GM18507 (cell line): ENCODE measurements at regions not wholly inside any gene's neighbourhood (a gene's known extent, or its start where the extent isn't known, plus 50 kb on each side); places are given as distances from the start of the nearest gene placed in this dataset.
"Not testable (repeated sequence)": the region's sequence is repeated elsewhere in the genome, so short reads cannot be mapped to it uniquely, and the experiment has no call there.

Experiments
- DNase-seq: peaks from one replicate; pipeline ENCODE4 v3.0.0; 2011; ENCODE audit warnings: low read depth; ENCODE audit not compliant: insufficient read length; ENCODE audit errors: extremely low spot score
- FAIRE-seq: peaks from 2 replicates; lab custom pipeline; 2011; peaks lifted over from hg19 to GRCh38; lab: Jason Lieb, UNC

DNA sequence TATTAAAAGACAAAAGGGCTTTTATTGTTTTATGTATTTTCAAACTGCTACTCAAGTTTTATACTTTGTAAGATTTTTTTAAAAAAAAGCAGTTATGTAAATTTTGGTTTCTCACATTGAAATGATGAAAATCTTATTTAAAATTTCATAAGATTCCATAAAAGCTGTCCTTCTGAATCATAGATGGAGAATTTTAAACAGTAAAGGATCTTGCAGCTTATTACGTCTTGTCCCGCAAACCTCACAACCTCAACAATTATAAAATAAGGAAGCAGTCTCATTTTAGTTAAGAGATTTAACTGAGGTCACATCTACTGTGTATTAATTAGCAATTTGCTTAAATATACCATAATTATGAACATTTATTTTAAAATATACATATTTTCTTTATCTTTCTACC, 581.0 kb upstream of the SPRY2 start:
- DNase-seq (no peak), FAIRE-seq (no peak)

DNA sequence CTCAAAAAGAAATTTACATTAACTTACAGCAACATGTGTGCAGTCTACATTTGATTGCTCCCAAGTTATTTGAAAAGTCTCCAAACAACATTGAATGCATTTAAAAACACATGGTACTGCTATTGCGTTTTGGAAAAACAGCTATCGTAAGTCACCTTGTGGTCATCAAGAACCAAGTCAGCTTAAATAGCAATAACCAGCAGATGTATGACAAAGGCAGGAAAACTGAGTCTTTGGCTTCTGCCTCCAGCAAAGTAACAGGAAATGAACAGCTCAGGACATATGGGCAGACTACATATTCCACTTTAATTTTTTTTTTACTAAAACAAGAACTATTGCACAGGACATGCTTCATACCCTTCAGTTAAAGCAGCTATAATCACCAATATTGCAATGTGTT, 580.6 kb upstream of the SPRY2 start:
- FAIRE-seq = no peak
- no peak for DNase-seq

DNA sequence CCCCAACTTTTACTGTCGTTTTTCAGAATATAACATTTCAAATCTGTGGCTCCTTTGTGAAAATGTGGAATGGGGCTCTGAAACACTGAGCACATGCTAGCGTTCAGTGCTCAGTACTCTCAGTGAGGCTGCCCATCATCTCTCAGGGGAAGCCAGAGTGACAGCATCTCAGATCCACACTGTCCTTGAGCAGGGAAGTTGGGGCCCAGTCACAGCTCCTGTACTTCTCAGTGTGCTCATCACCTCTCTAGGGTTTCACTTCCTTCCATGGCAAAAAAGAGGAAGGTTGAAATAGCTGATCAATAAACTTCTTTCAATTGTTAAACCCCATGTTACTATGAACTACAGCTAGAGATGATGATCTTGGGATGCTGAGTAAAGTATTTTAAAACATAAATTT, 565.9 kb upstream of the SPRY2 start:
- no peak for FAIRE-seq
- no peak for DNase-seq

DNA sequence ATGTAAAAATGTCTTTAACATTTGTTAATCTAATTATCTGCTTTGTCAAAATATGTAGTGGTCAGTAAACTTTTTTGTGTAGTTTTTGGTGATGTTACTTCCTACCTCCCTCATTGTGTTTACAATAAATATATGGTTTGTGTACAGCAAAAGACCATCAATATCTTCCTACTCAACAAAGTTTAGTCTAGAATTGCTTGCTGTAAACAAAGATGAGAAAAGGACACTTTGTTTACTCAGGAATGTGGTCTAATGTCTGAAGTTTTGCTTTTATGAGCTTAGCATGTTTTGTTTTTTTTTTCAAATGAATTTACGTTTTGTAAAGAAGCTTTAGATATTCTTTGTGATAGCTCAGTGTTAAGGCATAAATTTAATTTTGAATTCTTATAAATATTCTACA, 563.5 kb upstream of the SPRY2 start:
- FAIRE-seq (no peak), DNase-seq (no peak)

DNA sequence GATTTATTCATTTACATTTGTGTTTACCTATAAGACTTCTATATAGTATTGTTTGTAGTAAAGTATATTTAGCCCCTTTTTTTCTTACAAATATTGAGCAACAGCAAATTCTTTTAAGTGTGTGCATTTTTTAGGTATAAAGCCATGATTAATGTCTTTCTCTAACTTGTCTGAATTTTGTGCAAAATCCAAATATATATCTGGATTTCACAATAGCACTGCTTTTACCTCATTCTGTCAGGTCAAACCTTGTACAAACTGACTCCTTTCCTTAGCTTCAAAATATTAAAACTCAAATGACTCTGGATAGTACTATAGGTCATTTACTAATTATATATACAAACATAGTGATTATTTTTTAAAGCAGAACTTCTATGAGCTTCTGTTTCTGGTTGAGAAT, 563.0 kb upstream of the SPRY2 start:
- no peak for DNase-seq
- FAIRE-seq = no peak

DNA sequence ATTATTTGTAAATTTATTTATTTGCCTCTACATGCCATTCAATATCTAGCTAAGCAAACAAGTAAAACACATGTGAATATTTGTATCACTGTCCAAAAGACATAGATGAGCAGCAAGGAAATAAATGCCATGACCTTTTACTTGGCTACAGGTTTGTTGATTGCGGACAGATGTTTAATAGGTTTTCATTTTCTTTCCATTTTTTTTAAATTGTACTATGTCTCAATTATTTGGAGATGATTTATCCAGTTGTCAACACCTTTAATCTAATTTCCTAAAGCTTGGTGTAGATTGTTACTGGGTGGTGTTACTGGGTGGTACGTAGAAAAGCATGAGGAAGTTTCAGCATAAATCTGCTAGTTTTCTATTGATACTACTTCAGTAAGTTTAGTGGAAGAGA, 560.6 kb upstream of the SPRY2 start:
- no peak for DNase-seq
- FAIRE-seq = no peak

DNA sequence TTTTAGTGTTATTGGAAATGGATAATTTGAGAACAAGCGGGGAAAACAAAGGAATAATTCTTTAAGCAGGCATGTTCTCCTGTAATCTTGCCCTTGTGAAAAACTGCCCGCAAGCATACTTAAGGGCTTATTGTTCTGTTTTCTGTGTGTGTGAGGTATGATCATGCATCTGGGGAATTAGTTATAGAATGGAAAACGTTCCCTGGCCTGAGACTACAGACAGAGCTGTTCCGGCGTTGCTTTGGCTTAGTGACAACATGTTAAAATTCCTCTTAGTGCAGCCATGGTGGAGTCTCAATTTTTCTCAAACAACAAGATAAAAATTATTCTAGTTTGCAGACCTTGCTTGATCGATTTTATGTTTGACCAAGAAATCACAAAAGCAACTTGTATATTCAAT, 560.2 kb upstream of the SPRY2 start:
- DNase-seq (no peak), FAIRE-seq (no peak)

DNA sequence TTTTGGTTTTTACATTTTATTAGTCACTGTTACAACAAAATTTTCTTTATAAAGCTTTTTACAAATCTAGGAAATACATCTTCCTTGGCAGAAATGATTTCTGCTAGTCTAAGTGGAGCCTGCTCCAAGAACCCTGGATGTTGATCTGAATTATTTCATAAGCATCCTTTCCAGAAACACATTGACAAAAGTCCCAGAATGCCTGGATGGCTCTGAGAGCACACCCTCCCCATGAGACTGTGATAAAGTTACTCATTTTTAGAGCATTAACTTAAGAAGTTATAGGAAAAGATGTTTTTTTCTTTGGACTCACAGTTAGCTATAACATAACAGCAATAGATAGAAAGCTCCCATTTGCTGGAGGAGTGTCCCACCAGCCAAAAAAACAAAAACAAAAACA, 559.6 kb upstream of the SPRY2 start:
- no peak for FAIRE-seq
- no peak for DNase-seq

DNA sequence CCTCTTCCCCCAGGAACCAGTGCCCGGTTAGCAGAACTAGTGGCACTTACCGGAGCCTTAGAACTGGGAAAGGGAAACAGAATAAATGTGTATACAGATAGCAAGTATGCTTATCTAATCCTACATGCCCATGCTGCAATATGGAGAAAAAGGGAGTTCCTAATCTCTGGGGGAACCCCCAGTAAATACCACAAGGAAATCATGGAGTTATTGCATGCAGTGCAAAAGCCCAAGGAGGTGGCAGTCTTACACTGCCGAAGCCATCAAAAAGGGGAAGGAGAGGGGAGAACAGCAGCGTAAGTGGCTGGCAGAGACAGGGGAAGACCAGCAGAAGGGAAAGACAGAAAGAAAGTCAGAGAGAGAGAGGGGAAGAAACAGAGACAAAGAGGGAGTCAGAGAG, 556.7 kb upstream of the SPRY2 start:
- DNase-seq, FAIRE-seq: not testable (repeated sequence)

DNA sequence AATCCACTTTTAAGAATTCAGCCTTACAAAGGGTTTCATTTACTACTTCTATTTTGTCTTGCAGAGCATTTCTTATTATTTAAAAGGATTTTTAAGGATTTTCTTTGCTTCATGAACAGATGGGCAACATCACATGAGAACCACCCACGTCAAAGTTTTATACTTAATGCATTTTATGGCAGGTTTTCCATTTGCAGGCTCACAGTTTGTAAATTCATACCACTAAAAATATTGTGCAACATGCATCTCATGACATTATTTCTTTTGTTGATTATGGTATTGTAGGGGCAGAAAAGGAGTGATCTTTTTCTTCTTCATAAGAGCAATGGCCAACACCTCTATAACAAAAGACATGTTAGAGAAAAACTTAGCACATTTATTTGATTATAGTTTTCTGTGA, 554.0 kb upstream of the SPRY2 start:
- FAIRE-seq (no peak), DNase-seq (no peak)

DNA sequence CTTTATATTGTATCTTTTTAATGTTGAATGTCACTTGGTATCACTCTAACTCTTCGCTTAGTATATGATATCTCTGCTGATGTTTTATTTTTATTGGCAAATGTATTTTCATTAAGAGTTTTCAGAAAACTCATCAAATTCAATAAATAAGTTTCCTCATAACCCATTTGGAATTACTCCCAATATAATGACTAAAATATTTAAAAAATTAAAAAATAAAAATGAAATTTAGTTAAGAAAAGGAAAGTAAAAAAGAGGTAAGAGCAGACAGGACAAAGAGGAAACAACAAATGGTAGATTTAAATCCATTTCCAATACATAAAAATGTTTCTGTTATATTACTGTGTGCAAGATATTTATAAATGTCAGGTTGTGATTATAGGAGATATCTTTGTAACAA, 548.9 kb upstream of the SPRY2 start:
- DNase-seq = no peak
- no peak for FAIRE-seq

DNA sequence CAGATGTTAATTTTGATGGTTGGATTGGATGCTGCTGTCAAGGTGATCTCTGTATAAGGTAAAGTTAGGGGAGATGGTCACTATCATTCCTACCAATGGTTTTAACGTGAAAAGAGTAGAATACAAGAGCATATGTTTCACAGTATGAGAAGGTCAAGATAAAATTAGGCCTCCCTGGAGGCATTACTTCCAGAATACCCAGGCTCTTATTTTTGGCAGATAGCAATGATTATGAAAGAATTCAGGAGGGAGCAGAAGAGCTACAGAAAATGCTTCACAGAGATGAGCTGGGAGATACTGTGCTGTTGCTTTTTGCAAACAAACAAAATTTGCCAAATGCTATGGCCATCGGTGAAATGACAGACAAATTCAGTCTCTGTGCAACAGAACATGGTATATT, 547.5 kb upstream of the SPRY2 start:
- FAIRE-seq (no peak), DNase-seq (no peak)

DNA sequence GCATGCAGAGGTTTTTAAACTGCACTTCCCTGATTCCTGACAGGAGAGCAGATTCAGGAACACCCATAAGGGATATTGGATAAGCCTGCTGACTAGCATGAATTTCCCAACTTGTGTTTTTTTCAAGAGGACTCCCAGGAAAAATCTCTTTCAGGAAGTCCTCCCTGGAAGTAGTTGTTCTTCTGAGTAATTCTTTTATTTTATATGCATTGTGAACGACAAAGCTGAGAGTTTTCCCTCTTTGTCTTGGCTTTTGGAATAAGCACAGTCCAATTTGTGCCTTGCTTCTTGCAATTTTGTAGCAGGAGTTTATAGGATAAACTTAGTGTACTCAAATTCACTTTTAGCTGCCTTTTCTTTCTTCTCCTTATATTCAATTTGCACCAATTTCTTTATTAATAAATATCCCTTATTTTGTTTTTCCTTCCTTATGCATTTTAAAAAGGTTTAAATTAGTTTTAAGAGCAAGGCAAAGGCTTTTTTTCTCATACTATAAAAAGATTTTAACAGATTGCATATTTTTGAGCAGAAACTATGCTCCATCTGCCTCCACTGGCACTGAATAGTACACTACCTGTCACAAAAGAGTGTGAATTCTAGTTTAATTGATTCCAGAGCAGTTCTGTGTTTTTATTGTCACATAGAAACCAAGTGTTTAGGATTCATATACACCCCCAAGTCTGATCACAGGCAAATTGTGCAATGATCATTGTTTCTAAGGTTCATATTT, 543.3 kb upstream of the SPRY2 start:
- DNase-seq (no peak), FAIRE-seq (no peak)

DNA sequence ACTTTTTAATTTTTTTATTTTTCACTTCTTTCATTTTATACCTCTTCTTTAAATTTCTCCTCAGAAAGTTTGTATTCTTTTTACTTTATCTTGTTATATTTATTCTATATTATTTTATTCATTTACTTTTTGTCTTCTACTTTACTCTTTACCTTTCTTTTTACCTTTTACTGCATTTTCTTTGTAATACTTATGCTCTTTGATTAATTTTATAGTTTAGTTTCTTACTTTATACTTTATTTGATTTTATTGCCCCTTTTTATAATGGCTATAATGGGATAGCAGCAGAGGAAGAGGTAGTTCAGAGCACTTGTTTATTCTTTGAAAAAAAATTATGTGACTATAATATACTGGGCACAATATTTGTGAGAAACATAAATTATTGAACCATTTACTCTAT, 542.6 kb upstream of the SPRY2 start:
- no peak for FAIRE-seq
- DNase-seq = no peak

DNA sequence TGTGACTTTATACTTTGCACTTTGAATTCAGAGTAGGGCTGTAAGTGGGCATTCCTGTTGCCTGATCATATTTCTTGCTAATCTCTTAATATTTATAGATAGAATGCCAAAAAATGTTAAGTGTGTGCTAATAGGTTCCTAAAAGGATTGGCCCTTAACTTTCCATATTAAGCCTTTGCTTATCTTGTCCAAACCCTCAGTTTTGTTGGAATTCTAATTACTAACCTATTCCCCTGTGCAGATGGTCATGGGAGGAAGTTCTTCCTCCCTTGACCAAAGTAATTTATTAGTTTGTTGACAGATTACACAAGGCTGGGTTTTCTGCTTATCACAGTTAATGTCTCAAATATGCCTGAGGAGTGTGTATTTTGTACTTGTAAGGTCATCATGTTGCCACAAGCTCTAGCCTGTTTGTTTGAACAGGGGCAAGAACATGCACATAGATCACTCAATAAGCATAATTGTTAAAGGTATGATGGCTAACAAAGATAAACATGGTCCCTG, 541.1 kb upstream of the SPRY2 start:
- DNase-seq (no peak), FAIRE-seq (no peak)

DNA sequence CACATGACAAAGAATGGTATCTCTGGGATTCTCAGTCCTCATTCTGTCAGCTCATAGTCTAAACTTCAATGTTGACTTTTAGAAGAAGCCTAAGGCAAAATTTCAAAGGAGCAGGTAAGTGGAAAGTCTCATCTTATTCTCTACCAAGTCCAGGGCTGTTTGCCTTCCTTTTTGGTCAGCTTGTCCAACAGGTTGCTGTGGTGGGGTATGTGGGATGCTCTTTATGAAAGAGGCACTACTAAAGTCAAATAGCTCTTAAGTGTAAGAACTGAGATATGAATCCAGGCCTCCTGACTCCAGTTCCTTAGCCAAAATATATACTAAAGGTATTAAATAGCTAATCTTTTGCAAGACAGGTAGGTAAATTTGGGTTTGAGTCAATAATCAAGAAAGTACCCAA, 540.6 kb upstream of the SPRY2 start:
- FAIRE-seq (no peak), DNase-seq (no peak)

DNA sequence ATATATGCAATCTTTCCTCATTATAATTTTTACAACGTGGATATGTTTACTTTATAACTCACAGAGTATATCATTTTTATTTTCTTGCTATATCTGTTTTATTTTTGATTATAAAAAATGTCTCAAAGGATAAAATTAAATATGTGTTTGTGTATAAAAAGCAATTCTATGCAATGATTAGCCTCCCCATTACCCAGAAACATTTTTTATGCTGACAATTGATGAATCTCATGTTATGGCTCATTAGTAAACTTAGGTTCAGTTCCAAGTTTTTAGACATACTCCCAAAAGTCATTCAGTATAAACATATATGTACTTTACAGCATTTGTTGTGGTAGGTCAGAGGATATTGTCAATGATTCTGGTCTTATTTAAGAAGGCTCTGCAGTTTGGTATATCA, 540.1 kb upstream of the SPRY2 start:
- DNase-seq = no peak
- no peak for FAIRE-seq

DNA sequence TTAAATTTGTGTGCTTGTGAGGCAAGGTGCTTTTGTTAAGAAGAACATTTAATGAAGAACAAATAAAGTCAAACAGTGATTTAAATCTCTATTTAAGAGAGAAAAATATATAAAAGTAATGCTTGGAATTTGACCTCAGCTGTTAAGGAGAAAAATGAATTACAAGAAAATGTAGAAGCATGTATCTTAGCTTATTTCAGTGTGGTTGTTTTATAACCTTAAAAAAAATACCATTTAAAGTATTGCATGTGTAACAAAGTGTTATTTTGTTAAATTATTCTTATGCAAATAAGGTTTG, 537.0 kb upstream of the SPRY2 start:
- FAIRE-seq = no peak

DNA sequence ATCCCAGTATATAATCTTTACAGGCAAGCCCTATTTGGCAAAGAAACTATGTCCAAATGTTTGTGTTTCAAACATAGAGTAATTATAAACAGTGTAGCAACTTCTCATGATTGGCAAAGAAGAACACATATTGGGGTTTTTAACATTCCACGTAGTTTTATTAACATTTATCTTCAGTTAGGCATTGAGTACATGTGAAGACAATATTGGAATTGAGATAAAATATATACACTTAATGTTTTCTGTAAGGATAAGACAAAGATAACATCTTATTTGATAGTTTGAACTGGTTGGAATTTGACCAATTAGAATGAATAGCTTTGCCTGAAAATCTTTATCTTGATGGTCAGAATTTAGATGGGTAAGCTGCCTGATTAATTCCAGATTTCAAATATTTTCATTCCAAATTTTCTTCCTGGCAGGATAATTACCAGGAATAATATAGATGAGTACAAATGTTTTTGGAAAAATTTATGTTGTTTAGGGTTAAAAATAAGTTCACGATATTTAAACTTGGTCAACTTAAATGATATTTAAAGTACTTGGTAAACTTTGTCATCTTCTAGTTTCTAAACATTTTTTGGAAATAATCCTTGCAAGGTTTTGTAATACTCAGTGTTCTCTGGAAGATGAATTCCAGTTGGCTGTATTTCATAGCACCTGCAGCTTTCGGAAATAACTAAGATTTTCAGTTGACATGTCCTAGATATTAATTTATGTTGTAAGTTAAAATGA, 536.5 kb upstream of the SPRY2 start:
- no peak for DNase-seq
- FAIRE-seq = no peak

More for the DNA sequence above, 537.0 kb upstream of the SPRY2 start:
- no peak for DNase-seq

DNA sequence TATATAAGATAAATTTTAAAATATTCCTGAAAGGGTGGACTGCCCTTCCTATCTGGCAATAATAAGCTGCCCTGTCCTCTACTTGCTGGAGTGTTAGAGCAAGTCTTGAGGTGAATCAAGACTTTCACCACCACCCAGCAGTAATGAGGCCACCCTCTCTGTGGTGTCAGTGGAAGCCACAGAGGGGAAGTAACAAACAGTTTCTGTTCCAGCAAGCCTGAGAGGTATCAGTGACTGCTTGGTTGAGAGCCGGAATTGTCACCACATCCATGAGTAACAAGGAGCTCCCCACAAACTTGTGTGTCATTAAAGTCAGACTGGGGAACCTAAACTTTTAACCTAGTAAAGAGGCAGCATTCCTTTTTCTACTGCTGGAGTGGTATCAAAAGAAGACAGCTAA, 532.7 kb upstream of the SPRY2 start:
- DNase-seq (peak; percentile 1), FAIRE-seq (peak; percentile 54)

DNA sequence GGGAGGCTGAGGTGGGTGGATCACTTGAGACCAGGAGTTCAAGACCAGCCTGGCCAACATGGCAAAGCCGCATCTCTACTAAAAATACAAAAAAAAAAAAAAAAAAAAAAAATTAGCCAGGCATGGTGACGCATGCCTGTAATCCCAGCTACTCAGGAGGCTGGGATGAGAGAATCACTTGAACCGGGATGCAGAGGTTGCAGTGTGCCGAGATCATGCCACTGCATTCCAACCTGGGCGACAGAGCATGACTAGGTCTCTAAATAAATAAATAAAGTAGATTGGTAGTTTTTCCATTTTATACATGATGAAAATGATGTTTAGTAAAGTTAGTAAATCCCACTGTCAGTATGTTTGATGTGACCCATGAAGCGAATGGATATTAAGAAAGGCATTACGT, 531.0 kb upstream of the SPRY2 start:
- FAIRE-seq, DNase-seq: not testable (repeated sequence)
